ENCODE measurements at regions not wholly inside any gene's neighbourhood (a gene's known extent, or its start where the extent isn't known, plus 50 kb on each side); places are given as distances from the start of the nearest gene placed in this dataset.

- in situ Hi-C loops (cut with HindIII; ENCODE audit: low sequenced_read_pairs), result no loop called here
- no peak overlapping the region for H3K4me3 ChIP-seq (ENCODE audit: low read depth, low read length)
- TF ChIP-seq CTCF (IDR thresholded peaks at IDR 0.05; ENCODE audit: low read depth, low read length), result no peak
- no peak for DNase-seq (ENCODE audit: low read depth, low spot score)
Measured at GRCh38 chr7:156095908-156096539, 283.8 kb upstream of the SHH start.

- TF ChIP-seq CTCF (IDR thresholded peaks at IDR 0.05; ENCODE audit: low read depth, low read length), result no peak
- DNase-seq (ENCODE audit: low read depth, low spot score), result no peak
- no peak overlapping the region for H3K4me3 ChIP-seq (ENCODE audit: low read depth, low read length)
- in situ Hi-C loops (cut with HindIII; ENCODE audit: low sequenced_read_pairs), result no loop called here
Measured at GRCh38 chr7:156094350-156095146, 282.3 kb upstream of the SHH start.

- no peak overlapping the region for H3K4me3 ChIP-seq (ENCODE audit: low read depth, low read length)
- DNase-seq (ENCODE audit: low read depth, low spot score), result no peak
- in situ Hi-C loops (cut with HindIII; ENCODE audit: low sequenced_read_pairs), result no loop called here
- TF ChIP-seq CTCF (IDR thresholded peaks at IDR 0.05; ENCODE audit: low read depth, low read length), result no peak
Measured at GRCh38 chr7:156092307-156092706, 280.0 kb upstream of the SHH start.

GRCh38 chr7:156091519-156092080 lies 279.3 kb upstream of the SHH start:
- no peak for TF ChIP-seq CTCF (IDR thresholded peaks at IDR 0.05; ENCODE audit: low read depth, low read length)
- in situ Hi-C loops (cut with HindIII; ENCODE audit: low sequenced_read_pairs), result no loop called here
- no peak for DNase-seq (ENCODE audit: low read depth, low spot score)
- H3K4me3 ChIP-seq (ENCODE audit: low read depth, low read length), result no peak overlapping the region

- TF ChIP-seq CTCF (IDR thresholded peaks at IDR 0.05; ENCODE audit: low read depth, low read length), result no peak
- in situ Hi-C loops (cut with HindIII; ENCODE audit: low sequenced_read_pairs), result no loop called here
Measured at GRCh38 chr7:156090988-156091387, 278.7 kb upstream of the SHH start.

GRCh38 chr7:156089222-156089621 lies 277.0 kb upstream of the SHH start:
- DNase-seq (ENCODE audit: low read depth, low spot score), result no peak
- no peak overlapping the region for H3K4me3 ChIP-seq (ENCODE audit: low read depth, low read length)
- TF ChIP-seq CTCF (IDR thresholded peaks at IDR 0.05; ENCODE audit: low read depth, low read length), result no peak
- in situ Hi-C loops (cut with HindIII; ENCODE audit: low sequenced_read_pairs), result no loop called here

More at GRCh38 chr7:156090988-156091387, 278.7 kb upstream of the SHH start:
- no peak for DNase-seq (ENCODE audit: low read depth, low spot score)
- H3K4me3 ChIP-seq (ENCODE audit: low read depth, low read length), result no peak overlapping the region
